ENCODE measurements at regions not wholly inside any gene's neighbourhood (a gene's known extent, or its start where the extent isn't known, plus 50 kb on each side); places are given as distances from the start of the nearest gene placed in this dataset.

DNA sequence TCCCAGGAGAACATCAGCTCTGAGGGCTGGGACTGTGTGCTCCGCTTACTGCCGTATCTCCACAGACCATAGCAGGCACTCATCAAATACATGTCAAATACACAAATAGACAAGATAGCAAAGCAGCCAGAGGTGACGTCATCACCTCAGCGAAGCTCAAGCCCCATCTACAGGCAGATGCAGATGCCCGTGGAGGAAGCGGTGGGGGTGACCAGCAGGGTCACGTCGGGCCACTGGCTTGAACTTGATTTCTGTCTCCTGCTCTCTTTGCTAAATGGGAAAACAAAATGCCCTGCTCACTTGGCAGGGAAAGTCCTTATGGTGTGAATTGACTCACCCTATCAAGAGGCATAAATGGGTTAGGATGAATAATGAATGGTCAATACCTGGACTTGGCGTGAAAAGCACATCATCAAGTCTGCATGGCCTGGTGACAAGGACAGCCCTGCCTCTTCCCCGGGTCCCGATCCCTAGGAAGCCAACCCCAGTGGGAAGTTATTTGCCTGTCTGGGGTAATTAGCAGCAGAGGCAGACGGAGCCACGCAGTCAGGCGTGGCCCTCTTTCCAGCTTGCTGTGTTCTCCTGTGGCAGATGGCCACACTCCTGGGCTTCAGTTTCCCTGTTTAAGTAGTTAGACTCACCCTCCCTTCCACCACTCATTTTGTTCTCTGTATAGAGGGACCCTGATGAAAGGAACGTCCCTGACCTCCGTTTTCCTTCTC, 536.0 kb downstream of the NPHP4 start:
- peak; percentile 85 for DNase-seq

DNA sequence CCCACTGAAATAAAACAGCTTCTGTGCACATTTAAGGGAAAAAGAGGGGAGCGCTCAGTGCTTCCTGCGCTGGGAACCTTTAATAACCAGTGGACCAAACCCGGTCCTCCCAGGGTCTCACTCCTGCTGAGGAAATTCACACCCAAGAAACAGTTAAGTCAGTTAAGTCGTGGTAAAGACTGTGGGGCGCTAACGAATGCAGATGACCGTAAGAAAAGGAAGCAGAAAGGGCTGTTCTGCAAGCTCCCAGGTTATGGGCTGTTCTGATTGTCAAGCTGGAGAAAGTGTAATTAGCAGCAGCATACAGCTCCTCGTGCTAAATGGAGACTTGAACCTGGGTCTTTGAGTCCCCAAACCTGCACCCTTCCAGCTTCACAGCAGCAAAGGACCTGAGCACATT, 536.6 kb downstream of the NPHP4 start:
- no peak for DNase-seq

DNA sequence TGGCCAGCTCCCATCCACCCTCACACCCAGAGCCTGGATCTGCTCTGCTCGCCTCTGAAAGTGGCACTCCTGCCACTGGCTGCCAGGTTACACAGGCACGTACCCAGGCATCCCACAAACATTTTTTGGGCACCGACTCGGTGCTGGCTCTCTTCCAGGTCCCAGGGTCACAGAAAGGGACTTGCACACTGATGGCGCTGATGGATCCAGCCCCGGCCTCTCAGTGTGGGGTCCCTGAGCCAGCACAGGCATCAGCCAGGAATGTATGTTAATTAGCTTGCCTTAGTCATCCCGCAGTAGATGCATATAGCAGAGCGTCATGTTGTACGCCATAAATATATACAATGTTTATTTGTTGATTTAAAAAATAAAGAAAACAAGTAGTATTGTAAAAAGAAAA, 537.2 kb downstream of the NPHP4 start:
- no peak for DNase-seq

DNA sequence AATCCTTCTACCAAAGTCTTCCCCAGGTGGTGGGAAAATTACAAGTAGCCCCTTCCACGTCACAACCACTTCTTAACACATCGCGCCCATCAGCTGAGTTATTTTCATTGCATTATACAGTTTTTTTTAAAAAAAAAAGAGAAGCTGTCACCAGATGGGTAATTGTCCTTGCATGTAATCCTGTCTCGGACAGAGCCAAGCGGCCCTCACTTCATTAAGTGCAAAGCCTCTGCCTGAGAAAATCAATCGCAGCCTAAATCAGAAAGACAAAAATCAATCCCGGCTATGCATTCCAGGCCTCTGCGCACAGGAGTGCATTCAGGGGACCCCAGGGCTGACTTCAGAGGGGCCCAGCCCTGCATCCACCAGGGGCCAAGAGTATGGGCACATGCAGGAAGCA, 538.9 kb downstream of the NPHP4 start:
- DNase-seq, result no peak

DNA sequence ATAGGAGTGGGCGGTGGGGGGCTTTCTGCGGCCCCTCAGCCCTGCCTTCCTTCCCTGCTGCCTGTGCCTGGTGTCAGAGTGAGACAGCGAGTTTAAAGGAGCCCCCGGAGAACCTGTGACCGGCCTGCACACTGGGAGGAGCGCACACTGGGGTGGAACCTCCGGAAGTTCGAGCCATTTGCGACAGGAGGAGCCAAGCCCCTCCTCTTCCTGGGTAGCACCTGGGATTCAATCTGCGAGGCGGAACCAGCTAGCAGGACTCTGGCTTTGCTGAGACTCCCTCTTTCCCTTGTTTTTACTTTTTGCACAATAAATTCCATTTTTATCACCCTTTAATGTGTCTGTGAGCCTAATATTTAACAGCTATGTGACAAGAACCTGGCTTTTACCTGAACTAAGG, 540.6 kb downstream of the NPHP4 start:
- DNase-seq, result no peak

DNA sequence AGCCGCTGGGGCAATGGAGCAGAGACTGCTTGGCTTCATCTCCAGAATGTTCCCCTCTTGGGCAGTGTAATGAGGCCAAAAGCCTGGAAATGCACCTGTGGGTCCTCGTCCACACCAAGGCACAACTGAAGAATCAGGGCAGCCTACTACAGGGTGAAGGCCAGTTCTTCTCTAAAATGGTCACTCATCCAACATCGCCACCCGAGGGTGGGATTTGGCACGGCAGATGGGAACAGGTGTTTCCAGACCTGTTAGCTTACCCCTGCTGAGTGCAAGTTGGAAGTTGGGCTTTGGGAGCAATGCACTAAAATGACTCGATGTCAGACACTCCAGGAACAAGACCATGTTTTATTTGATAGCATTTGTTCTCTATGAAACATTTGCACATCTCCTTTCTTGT, 543.7 kb downstream of the NPHP4 start:
- DNase-seq, result no peak

DNA sequence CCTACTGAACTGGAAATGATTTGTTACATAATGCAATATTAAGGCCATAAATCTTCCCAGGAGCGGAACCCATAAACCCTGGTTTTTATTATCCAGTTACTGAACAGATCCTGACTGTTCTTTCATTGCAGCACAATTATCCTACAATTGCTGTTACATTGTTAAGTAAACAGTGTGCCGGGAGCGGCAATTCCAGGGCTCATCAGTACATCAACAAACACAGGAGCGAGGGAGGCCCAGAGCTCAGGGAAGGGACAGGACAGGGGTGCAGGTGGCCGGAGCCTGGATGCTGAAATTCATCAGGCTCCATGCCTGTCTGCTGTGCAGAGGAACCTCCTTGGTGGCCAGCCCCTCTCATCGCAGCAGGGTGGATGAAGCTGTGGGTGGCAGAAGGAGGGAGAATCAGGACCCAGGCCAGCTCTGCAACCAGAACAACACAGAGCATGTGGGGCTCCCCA, 544.7 kb downstream of the NPHP4 start:
- no peak for DNase-seq

DNA sequence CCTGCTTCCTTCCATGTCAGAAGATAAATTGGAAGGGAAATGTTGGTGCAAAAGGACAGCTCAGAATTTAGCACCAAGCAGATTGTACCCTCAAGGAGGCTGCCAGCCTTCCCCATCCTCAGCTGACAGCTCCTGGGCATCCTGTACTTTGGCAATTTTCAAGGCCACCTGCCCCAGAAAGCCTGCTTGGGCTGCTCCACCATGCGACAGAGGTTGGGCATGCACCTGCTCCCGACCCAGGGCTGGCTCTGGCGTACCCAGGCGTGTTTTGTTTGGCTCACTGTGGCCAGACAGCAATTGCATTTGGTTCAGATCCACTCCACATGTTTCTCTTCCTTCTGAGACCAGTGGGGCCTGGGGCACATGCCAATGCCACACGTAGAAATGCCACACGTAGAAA, 547.8 kb downstream of the NPHP4 start:
- no peak for DNase-seq

DNA sequence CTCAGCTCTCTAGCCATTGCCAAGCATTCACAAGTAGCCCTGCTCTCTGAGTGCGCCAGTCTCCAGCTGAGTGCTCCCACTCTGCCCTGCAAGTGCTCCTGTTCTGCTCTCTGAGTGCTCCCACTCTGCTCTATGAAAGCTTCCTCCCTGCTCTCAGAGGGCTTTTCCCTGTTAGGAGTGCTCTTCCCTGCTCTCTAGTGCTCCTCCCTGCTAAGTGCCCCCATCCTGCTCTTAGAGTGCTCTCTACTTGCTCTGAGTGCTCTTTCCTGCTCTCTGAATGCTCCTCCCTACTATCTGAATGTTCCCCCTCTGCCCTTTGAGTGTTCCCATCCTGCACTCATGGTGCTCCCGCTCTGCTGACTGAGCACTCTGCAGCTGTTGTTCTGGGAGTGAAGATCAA, 555.4 kb downstream of the NPHP4 start:
- no peak for DNase-seq

DNA sequence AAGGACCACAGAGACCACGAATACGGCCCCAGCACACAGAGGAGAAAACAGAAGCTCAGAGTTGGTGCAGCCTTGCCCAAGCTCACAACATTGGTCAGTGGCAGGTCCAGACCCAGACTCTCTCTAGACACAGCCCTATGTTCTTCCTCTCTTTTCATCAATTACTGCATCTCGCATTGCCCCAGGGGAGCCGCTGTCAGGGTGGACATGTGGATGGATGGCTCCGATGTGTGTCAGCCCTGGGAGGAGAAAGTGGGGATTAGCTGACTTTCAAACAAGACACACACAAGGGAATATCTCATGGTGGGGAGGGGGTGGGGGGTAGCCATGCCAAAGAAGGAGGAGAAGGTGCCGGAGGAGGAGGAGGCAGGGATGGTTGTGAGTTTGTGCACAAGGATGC, 556.8 kb downstream of the NPHP4 start:
- DNase-seq, result no peak

DNA sequence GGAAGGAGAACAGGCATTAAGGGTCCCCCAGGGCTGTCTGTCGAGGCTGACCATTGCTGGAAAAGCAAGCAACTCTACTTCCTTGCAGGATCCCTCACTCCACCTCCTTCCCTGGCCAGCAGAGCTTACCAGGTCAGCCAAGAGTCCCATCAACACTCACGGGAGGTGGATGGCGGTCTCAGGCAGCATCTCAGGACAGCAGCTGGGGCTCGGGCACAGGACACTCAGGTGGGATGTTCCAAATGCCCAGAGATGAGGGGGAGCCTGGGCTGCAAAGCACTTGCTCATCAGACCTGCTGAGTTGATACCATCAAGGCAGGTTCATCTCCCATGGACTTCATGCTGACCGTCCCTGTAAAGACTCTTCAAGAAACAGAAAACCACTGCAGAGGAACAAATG, 559.8 kb downstream of the NPHP4 start:
- no peak for DNase-seq

DNA sequence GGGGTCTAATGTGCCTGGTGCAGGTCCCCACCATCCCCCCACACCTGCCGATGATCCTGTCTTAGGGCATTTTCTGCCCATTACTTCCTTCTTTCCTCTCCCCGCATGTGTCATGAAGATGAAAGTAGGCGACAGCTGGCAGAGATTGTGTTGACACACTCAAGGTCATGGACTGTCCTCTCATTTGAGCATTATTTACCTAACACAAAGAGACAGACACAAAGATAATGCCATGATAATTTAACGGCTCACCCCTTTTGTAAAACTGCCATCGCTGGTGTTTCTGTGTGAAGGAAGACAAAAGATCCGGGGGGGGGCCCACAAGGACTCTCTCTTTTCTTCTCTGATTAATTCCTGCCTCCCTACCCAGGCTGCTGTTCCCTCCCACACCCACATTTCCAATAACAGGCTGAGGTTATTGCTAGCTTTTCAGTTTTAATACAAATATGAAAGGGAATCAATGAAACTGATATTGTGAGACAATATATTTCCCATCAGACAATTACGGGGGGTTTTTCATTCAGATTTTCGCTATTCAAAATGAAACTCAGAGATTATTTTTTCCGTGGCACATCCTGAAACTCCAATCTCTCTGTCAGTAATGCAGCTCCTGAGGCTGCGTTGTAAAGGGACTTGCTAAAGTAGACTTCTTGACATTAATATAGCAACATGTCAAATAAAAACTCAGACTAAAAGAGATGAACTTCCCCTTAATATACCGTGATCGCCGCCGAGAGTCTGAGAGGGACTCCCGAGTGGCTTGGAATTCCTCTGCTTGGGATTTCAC, 561.1 kb downstream of the NPHP4 start:
- DNase-seq, result no peak

DNA sequence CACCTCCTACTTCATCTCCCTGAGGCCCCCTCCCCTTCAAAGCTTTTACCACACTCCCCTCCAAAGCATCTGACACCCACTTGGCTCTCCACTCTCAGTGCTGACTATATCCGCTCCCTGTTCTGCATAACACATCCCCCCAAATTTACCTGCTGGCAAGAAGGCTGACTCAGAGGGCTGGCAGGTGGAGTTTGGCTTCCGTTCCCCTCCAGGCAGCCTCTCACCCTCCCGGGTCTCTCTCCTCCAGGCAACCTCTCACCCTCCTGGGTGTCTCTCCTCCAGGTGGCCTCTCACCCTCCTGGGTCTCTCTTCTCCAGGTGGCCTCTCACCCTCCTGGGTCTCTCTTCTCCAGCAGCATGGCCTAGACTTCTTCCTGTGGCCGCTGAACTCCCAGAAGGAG, 562.1 kb downstream of the NPHP4 start:
- no peak for DNase-seq

DNA sequence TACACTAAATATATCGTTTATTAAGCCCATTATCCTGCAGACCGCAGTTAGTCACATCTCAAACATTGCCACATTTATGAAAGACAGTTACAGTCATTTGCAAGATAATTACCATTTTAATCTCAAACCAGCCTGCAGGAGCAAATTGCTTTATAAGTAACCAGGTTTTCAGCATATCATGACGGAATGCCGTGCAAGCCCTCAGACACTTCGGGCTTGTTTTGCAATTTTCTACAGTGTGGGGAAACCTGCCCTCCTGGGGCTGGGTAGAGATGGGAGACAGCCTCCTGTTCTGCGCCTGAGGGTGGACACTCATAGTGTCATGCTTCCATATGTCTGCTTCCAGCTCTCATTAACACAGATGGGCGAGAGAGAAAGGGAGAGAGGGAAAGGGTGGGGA, 563.9 kb downstream of the NPHP4 start:
- no peak for DNase-seq

DNA sequence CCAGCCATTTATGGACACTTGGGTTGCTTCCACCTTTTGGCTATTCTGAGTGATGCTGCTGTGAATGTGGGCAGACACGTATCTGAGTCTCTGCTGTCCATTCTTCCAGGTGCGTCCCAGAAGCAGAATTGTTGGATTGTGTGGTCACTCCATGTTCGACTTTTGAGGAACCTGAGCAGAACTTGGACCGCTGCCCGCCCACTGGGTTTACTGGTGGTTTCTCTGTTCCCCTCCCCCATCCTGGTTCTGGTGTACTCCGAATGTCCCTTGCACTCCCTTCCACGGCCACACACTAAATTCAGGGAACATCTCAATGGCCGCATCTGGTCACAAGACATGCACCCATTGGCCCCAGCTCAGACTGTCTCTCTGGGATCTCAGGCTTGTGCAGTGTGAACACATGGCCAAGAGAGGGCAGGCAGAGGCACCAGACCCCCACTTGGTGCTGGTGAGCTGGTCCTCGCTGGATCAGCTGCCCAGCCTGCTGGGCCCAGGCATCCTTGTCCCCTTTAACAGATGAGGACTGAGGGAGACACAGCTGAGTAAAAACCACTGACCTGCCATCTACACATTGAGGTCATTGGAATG, 565.1 kb downstream of the NPHP4 start:
- DNase-seq, result no peak

DNA sequence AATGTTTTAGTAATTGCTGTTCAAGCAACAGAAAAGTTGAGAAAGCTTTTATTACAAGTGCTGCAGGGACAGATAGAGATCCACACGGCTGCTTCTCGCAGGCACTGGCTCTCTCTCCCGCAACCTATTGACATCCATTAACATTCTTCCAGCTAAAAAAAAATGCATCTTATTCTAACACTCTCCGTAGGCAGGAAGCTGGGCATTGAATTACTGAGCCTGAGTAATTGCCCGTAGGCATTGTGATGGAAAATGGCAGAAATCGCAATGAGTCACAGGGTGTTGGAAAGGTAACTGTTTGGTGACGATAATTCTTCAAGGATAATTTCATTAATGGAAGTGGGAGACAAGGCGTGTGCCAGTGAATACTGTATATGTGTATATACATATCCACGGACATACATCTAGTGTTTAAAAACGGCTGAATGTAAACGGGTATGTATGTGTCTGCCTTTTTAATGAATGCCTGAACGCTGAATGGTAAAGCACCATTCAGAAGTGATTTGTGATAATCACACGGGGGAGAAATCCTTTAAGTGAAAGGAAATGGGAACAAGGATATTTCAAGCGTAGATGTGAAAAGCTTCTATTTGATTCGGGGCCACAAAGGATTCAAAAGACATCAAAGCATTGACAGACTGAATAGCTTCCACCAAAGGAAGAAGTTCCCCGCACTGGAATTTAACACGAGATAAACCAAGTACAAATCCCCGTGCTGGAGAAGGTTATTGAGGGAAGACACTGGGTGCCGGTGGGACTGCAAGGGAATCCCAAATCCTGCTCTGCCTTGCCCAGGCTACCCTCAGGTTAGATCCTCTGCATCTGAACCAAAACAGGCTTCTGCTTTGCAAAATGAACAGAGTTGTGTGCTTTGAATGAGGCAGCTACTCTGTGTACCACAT, 567.2 kb downstream of the NPHP4 start:
- no peak for DNase-seq

DNA sequence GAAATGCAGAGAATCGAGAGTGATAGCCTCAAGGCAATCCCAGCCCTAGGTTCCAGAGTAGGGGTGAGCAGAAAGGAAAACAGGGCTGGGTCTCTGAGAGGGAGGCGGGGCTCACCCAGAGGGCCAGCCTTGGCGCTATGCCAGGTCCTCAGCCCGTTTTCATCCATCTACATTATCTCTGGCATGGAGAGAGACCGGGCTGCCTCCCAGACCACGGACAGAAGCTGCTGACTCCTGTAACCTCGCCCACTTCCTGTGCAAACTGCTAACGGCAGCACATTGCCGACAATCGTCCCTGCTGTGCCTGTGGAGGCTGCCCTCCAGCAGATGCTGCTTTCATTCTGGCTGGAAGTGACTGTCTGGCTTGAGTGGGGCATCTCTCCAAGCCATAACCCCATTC, 569.1 kb downstream of the NPHP4 start:
- no peak for DNase-seq

DNA sequence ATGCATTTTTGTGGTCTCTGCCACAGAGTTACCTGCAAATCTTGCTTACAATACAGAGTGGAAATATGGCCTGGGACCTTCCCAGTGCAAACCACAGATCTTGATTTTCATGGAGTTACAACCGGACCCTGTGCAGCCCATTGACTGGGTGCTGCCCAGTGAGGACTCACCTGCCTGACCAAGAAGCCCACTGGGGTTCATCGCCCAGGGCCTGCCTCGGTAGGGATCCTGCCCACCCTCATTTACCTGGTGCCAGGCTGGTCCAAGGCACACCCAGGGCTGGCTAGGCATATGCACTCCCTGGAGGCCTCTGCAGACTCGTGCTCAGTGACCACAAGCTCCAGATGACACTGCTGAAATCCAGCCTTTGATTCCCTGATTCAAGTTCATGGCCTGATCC, 572.7 kb downstream of the NPHP4 start:
- DNase-seq, result no peak

DNA sequence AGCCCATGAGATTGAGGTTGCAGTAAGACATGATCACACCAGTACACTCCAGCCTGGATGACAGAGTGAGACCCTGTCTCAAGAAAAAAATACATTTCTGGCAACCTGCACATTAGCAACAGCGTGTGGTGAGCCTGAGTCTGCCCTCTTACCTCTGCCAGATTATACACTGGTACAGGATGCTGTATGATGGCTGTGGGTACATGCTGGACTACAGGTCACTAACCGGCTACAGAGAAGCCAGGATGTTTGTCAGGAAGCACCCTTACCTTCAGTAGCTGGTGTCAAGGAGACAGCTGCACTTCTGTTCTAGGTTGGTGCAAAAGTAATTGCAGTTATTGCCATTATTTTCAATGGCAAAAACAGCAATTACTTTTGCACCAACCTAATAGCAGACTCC, 575.7 kb downstream of the NPHP4 start:
- no peak for DNase-seq

DNA sequence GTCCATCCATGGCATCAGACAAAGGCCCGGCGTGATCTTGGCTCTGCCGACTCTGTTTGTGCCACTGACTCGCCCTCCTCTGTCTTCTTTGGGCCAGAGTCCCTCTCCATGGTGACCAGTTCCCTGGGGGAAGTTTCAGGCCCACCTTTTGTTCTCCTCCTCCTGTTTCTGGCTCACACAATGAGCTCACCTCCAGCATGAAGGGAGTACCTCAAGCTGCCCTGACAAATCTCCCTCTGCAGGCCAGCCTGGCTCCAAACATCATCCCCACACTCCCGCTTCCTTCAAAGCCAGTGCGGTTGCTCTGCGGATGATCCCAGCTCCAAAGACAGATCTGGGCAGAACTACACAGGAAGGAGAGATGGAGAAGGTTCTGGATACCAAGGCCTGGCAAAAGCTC, 576.6 kb downstream of the NPHP4 start:
- DNase-seq, result no peak

DNA sequence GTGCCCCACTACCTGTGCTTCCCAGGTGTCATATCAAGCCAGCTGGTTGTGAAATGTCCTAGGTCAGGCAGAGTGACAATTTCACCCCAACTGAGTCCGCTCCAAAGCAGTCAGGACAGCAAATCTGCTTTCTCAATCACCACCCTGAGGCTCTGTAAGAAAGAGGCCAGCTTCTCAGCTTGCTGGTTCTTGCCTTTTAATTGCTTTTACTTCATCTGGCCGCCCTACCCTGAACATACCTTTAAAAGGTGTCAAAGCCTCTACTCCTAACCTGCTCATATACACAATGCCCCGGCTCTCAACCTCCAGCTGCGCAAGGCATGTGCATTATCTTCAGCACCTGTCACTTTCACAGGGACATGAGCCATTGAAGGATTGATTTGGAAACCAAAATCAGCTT, 581.6 kb downstream of the NPHP4 start:
- DNase-seq, result no peak

DNA sequence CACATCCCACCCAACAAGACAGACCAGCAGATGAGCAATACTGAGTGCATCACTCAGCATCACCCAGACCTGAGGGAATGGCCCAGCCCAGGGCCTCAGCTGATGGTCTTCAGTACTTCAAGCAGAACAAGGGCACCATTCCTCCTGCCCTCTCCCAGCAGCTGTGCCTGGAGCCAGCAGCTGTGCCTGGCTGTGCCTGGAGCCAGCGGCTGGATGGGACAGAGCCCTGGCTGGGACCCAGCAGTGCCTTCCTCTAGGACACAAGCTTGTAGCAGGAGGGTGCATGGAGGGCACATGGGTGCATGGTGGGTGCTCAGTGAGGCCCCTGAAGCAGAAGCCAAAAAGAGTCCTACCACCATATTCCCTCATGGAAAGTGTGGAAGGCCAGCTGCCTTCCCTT, 583.8 kb downstream of the NPHP4 start:
- DNase-seq, result no peak

DNA sequence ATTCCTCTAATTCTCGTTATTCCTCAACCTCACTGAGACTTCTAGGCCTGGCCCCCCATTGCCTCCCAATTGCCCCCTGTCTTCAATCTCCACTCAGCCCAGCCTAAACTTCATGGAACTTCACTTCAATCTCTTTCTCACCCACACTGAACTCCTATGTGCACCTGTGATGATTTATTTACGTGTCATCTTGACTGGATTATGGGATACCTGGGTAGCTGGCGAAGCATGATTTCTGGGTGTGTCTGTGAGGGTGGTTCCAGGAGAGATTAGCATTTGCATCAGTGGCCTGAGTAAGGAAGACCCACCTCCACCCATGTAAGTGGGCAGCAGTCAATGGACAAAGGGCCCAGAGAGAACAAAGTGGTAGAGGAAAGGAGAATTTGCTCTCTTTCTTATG, 587.0 kb downstream of the NPHP4 start:
- DNase-seq, result no peak

Data from NCI-H1694 treated with DMSO at 0.1 percent for 48 hours (cell line).